Panc1 (cell line): ENCODE measurements at regions not wholly inside any gene's neighbourhood (a gene's known extent, or its start where the extent isn't known, plus 50 kb on each side); places are given as distances from the start of the nearest gene placed in this dataset.

Experiments used
- ATAC-seq: fragments of 200-7000 bp; cut with Tn5 transposase; 2 replicates; pipeline ENCODE4 v1.9.1; 2020; ENCODE audit warnings: mild to moderate bottlenecking, moderate library complexity
- BruUV-seq: library from RNA; stranded (reverse); fragments of 400-500 nt; replicated peaks from 2 replicates; lab custom pipeline; 2021; lab: Mats Ljungman, UMichigan
- CTCF ChIA-PET: fragments of 300-600 bp; sonication (Branson Sonifier 250); formaldehyde crosslinking; loops from one replicate; lab custom pipeline; 2022; ENCODE audit warnings: antibody characterized with exemption; lab: Charles Lee
- POLR2A ChIA-PET: fragments of 300-600 bp; sonication (Branson Sonifier 250); formaldehyde crosslinking; loops from one replicate; lab custom pipeline; 2022; ENCODE audit warnings: antibody characterized with exemption; lab: Charles Lee
- DNase-seq: peaks from one replicate; pipeline ENCODE4 v3.0.0-alpha.2; 2010; ENCODE audit warnings: low read depth, low spot score
- H3K27ac ChIP-seq: 2 replicates; pipeline ENCODE4 v1.5.1; 2011; ENCODE audit warnings: mild to moderate bottlenecking, low read length, inconsistent platforms
- H3K27me3 ChIP-seq: fragments of 200-500 bp; sonication (Bioruptor generic); 2 replicates; pipeline ENCODE4 v1.6.0; 2014; ENCODE audit warnings: low read length, inconsistent platforms; ENCODE audit not compliant: control insufficient read depth, insufficient read depth
- H3K36me3 ChIP-seq: fragments of 200-500 bp; sonication (Bioruptor generic); 2 replicates; pipeline ENCODE4 v1.5.1; 2014; ENCODE audit warnings: inconsistent platforms, mild to moderate bottlenecking, low read length, moderate library complexity; ENCODE audit not compliant: control insufficient read depth, insufficient read depth
- H3K4me1 ChIP-seq: 2 replicates; pipeline ENCODE4 v1.5.1; 2011; ENCODE audit warnings: inconsistent platforms, mild to moderate bottlenecking, low read length, moderate library complexity; ENCODE audit not compliant: control insufficient read depth, insufficient read depth
- H3K4me3 ChIP-seq, 2 experiments: 2 replicates each; pipeline ENCODE4 v1.5.1; 2011 to 2012; ENCODE audit warnings: low read depth in 2 of 2, low read length in 2 of 2, mild to moderate bottlenecking in 2 of 2, inconsistent platforms in 1 of 2, moderate library complexity in 1 of 2
- H3K9me3 ChIP-seq: fragments of 200-500 bp; sonication (Bioruptor generic); 2 replicates; pipeline ENCODE4 v1.5.1; 2014; ENCODE audit warnings: low read depth, mild to moderate bottlenecking, inconsistent platforms, low read length, moderate library complexity; ENCODE audit not compliant: control insufficient read depth, insufficient read depth
- CTCF ChIP-seq: fragments of 450-650 bp; IDR thresholded peaks from 2 replicates; pipeline ENCODE4 v1.5.1; 2017; ENCODE audit warnings: mild to moderate bottlenecking
- POLR2AphosphoS5 ChIP-seq: IDR thresholded peaks from 2 replicates; pipeline ENCODE4 v1.6.1; 2012; ENCODE audit warnings: mild to moderate bottlenecking, low read depth, low read length, moderate library complexity
- REST ChIP-seq, 2 experiments: IDR thresholded peaks; 2 replicates each; pipeline ENCODE4 v1.6.1; 2011 to 2012; ENCODE audit warnings: low read depth in 2 of 2, control low read depth in 1 of 2, low read length in 1 of 2, mild to moderate bottlenecking in 1 of 2, moderate library complexity in 1 of 2; ENCODE audit not compliant: insufficient read depth in 1 of 2
- SIN3A ChIP-seq: IDR thresholded peaks from 2 replicates; pipeline ENCODE4 v1.6.1; 2012; ENCODE audit warnings: low read depth, mild to moderate bottlenecking, low read length, moderate library complexity, borderline replicate concordance; ENCODE audit not compliant: insufficient read depth
- TCF7L2 ChIP-seq: IDR thresholded peaks from 2 replicates; pipeline ENCODE4 v1.6.1; 2011; ENCODE audit warnings: mild to moderate bottlenecking, low read depth, low read length, inconsistent platforms
- in situ Hi-C: cut with HindIII; loops from 2 replicates; pipeline ENCODE4 v1.10.0; 2016; ENCODE audit warnings: low sequenced_read_pairs, low pct_unique_long_range_greater_than_20kb
- intact Hi-C: fragments of 100-400 bp; cut with micrococcal nuclease; formaldehyde crosslinking; loops from one replicate; pipeline ENCODE4 v1.10.0; 2022; ENCODE audit not compliant: unreplicated experiment

- intact Hi-C loops (no loop called here), in situ Hi-C loops (no loop called here)
- Histone ChIP-seq H3K36me3 (no peaks in the 10 kb centered on the region), H3K9me3 (no peaks in the 10 kb centered on the region), H3K4me3 (no peak overlapping the region), H3K27ac (no peak overlapping the region), H3K4me1 (no peaks in the 10 kb centered on the region), H3K27me3 (no peaks in the 10 kb centered on the region)
- no TSS peak for BruUV-seq
- ChIA-PET CTCF (no interaction called here), POLR2A (no interaction called here)
- no peak for DNase-seq
- TF ChIP-seq TCF7L2: no peak
- no peak for TF ChIP-seq SIN3A
- no peak for TF ChIP-seq CTCF
- TF ChIP-seq REST (IDR thresholded peaks at IDR 0.05; ENCODE audit: insufficient read depth in 1 of 2, low read depth in 2 of 2, low read length in 1 of 2): no peak
- no peak for TF ChIP-seq POLR2AphosphoS5
- ATAC-seq: no peak
These were observed 207.8 kb downstream of the GATA3 start for GRCh38 chr10:8262317-8262716.

- POLR2A ChIA-PET: no interaction called here
- no peak overlapping the region for H3K27ac ChIP-seq
- H3K36me3 ChIP-seq: no peaks in the 10 kb centered on the region
- intact Hi-C loops: no loop called here
- no peak for TF ChIP-seq POLR2AphosphoS5
- no peak for TF ChIP-seq SIN3A
- TF ChIP-seq CTCF: no peak
- no peak for TF ChIP-seq TCF7L2
- no peak for TF ChIP-seq REST (IDR thresholded peaks at IDR 0.05; ENCODE audit: insufficient read depth in 1 of 2, low read depth in 2 of 2, low read length in 1 of 2)
- no peak for DNase-seq
- BruUV-seq: no TSS peak
- H3K27me3 ChIP-seq: no peaks in the 10 kb centered on the region
- no peak for ATAC-seq
- H3K4me3 ChIP-seq: no peak overlapping the region
- no peaks in the 10 kb centered on the region for H3K9me3 ChIP-seq
- H3K4me1 ChIP-seq: no peaks in the 10 kb centered on the region
- in situ Hi-C loops: no loop called here
- CTCF ChIA-PET: no interaction called here
These were observed 215.5 kb downstream of the GATA3 start for GRCh38 chr10:8269976-8270375.
